PC-9 (cell line): ENCODE measurements at regions not wholly inside any gene's neighbourhood (a gene's known extent, or its start where the extent isn't known, plus 50 kb on each side); places are given as distances from the start of the nearest gene placed in this dataset.

Source experiments
- EZH2 ChIP-seq: fragments of 200-600 bp; sonication (generic); IDR thresholded peaks from 2 replicates; pipeline ENCODE4 v1.8.0; 2017; ENCODE audit warnings: antibody characterized with exemption, low read depth
- TF ChIP-seq, protein P1 (sequence below): fragments of 200-600 bp; sonication (generic); conservative IDR thresholded peaks from 2 replicates; pipeline ENCODE4 v1.6.1; 2017; ENCODE audit warnings: mixed run types, antibody characterized with exemption, mild to moderate bottlenecking, moderate library complexity

DNA sequence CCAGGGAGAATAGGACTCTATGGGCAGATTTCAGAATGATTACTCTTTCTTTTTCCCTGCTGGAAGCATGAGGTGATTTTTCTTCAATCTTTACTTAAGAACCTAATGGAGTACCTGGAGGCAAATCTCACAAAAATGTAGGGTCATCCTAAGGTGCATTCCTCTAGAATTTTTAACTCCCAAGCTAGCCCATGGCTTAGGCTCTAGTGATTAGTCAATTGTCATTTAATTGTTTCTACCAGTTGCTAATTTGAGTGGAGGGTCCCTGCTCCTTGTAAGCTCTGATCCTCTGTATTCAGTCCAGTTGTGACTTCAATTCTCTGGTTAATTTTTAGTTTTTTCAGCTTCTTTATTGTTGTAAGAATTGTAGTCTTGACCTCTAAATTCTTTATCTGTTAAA, 467.0 kb downstream of the HTR1A start:
- TF ChIP-seq EZH2 = no peak
- TF ChIP-seq, protein P1, sequence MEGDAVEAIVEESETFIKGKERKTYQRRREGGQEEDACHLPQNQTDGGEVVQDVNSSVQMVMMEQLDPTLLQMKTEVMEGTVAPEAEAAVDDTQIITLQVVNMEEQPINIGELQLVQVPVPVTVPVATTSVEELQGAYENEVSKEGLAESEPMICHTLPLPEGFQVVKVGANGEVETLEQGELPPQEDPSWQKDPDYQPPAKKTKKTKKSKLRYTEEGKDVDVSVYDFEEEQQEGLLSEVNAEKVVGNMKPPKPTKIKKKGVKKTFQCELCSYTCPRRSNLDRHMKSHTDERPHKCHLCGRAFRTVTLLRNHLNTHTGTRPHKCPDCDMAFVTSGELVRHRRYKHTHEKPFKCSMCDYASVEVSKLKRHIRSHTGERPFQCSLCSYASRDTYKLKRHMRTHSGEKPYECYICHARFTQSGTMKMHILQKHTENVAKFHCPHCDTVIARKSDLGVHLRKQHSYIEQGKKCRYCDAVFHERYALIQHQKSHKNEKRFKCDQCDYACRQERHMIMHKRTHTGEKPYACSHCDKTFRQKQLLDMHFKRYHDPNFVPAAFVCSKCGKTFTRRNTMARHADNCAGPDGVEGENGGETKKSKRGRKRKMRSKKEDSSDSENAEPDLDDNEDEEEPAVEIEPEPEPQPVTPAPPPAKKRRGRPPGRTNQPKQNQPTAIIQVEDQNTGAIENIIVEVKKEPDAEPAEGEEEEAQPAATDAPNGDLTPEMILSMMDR = no peak
